GM06990 (cell line): ENCODE measurements at regions not wholly inside any gene's neighbourhood (a gene's known extent, or its start where the extent isn't known, plus 50 kb on each side); places are given as distances from the start of the nearest gene placed in this dataset.
"Not testable (repeated sequence)": the region's sequence is repeated elsewhere in the genome, so short reads cannot be mapped to it uniquely, and the experiment has no call there.

Source experiments
- DNase-seq: peaks from one replicate; pipeline ENCODE4 v3.0.0-alpha.2; 2011; ENCODE audit not compliant: insufficient read length; ENCODE audit errors: extremely low read depth
- H3K27me3 ChIP-seq: replicated peaks from 2 replicates; pipeline ENCODE4 v1.6.0; 2011; ENCODE audit warnings: low read length; ENCODE audit not compliant: control insufficient read depth, insufficient read depth
- H3K36me3 ChIP-seq: 2 replicates; pipeline ENCODE4 v1.5.1; 2011; ENCODE audit warnings: low read length; ENCODE audit not compliant: control insufficient read depth, insufficient read depth
- H3K4me3 ChIP-seq: replicated peaks from 2 replicates; pipeline ENCODE4 v1.5.1; 2011; ENCODE audit warnings: low read depth, mild to moderate bottlenecking, control low read depth, low read length
- CTCF ChIP-seq: IDR thresholded peaks from 2 replicates; pipeline ENCODE4 v1.5.1; 2011; ENCODE audit warnings: low read length, control low read depth, mild to moderate bottlenecking, inconsistent platforms; ENCODE audit not compliant: insufficient read depth, poor library complexity, severe bottlenecking

GRCh38 chr3:139111392-139112229 lies 66.9 kb upstream of the PRR23C start:
- TF ChIP-seq CTCF, result peak; percentile 85
- Histone ChIP-seq H3K4me3 (no peak overlapping the region), H3K36me3 (no peaks in the 10 kb centered on the region), H3K27me3 (no peaks in the 10 kb centered on the region)
- DNase-seq, result peak; percentile 29

GRCh38 chr3:139112230-139112558 lies 67.5 kb upstream of the PRR23C start:
- no peak for DNase-seq
- no peaks in the 10 kb centered on the region for H3K27me3 ChIP-seq
- H3K4me3 ChIP-seq, result no peak overlapping the region
- no peak for TF ChIP-seq CTCF
- H3K36me3 ChIP-seq, result no peaks in the 10 kb centered on the region

DNA sequence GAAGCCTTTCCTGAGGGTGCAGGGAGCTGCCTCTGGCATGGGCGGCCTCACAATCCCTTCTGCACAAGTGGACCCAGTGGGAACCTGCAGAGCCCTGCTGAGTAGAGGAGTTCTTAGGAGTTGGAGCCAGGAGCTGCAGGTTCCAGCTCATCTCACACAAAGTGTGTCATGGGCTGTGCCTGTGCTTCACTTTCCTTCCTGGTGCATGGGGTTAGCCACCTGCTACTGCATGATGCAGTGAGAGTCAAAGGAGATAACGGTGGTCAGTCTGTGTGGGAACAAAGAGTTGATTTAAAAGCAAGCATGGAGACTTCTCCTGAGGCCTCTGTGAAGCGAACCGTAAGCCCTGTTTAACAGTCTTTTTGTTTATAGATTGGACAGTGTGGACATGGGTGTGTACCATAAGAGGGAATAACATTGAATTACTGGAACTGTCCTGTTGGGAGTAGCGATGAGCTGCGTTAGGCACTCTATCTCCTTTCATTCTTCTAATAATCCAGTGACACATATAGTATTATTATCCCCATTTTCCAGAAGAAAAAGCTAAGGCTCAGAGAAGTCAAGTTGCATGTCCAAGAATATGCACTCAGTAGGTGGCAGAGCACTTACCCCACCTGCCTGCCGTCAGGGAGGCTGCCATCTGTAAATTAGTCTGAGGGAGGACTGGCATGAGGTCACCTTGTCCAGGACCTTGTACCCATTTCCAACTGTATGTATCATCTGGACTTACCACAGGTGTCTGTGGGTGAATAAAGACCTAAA lies 68.7 kb upstream of the PRR23C start:
- H3K36me3 ChIP-seq, result no peaks in the 10 kb centered on the region
- H3K27me3 ChIP-seq, result no peaks in the 10 kb centered on the region; the same call in 1 of the 2 replicates
- H3K4me3 ChIP-seq, result no peak overlapping the region
- no peak for DNase-seq
- TF ChIP-seq CTCF, result no peak

GRCh38 chr3:139113993-139114375 lies 69.3 kb upstream of the PRR23C start:
- Histone ChIP-seq H3K27me3 (no peaks in the 10 kb centered on the region; the same call in 1 of the 2 replicates), H3K4me3 (no peak overlapping the region), H3K36me3 (no peaks in the 10 kb centered on the region)
- DNase-seq, result no peak
- TF ChIP-seq CTCF, result no peak

DNA sequence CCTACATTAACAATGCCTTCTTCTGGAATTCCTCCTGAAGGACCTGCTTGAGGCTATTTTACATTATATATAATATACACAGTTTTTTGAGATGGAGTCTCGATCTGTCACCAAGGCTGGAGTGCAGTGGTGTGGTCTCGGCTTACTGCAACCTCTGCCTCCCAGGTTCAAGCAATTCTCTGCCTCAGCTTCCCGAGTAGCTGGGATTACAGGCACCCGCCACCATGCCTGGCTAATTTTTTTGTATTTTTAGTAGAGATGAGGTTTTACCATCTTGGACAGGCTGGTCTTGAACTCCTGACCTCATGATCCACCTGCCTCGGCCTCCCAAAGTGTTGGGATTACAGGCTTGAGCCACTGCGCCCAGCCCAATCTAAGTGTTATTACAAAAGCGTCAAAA lies 71.9 kb upstream of the PRR23C start:
- H3K27me3 ChIP-seq, H3K4me3 ChIP-seq, H3K36me3 ChIP-seq, DNase-seq: not testable (repeated sequence)

GRCh38 chr3:139117136-139117675 lies 72.5 kb upstream of the PRR23C start:
- Histone ChIP-seq H3K27me3 (no peaks in the 10 kb centered on the region; the same call in 1 of the 2 replicates), H3K4me3 (no peak overlapping the region), H3K36me3 (no peaks in the 10 kb centered on the region)
- TF ChIP-seq CTCF, result no peak
- DNase-seq, result no peak
